ENCODE measurements at regions not wholly inside any gene's neighbourhood (a gene's known extent, or its start where the extent isn't known, plus 50 kb on each side); places are given as distances from the start of the nearest gene placed in this dataset.

DNA sequence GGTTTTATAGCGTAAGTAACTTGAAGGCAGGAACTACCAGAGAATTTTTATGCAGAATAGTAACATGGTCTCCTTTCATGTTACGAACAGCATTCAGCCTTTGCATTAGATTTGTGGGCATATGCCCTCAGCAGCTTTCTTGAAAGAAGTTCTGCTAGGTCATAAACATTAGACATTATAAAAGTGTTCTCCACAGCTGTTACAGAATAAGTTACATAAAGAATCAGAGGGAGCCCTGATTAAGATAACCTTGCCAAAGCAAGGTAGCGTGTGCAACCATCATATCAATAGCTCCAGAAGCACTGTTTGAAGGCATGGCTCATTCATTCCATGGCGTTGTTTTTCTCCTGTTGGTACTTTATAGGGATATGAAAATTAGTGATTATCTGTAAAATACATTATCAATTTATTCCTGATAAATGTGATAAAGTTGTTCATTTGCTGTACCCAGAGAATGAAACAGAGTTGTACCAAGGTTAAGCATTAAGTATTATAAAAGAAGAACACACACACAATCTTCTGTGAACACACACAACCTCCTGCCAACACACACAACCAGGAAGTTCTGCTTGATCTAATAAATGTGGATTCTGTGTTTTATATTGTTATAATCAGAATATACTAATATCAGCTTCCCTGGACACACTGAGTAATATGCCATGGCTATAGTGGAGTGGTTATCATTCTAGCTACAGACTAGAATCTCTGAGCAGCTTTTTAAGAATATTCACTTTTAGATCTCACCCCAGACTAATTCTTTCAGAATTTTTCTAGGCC lies 286.7 kb upstream of the SLC39A10 start:
- 63 to 82% (median 72%) methylated on average over 4 of the region's 4 CpGs for WGBS, 5 donors
- H3K9me3 ChIP-seq: no peaks in the 10 kb centered on the region

DNA sequence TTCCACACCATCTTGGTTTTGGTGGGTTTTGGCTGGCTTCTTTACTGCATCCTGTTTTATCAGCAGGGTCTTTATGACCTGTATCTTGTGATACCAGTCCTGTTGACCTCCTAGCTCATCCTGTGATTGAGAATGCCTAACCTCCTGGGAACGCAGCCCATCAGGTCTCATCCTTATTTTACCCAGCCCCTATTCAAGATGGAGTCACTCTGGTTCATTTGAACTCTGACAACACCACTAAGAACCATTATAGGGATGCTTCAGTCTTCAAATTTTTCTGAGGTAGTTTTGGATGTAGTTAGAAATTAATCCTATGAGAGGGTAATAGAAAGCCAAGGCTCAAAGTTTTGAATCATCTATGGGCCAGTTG lies 287.8 kb upstream of the SLC39A10 start:
- Histone ChIP-seq H3K4me1 (peaks cover 0 to 6% (median 0%) of the 10 kb centered on the region in 4 donors), H3K4me3 (no peak overlapping the region), H3K27ac (no peak overlapping the region), H3K27me3 (no peaks in the 10 kb centered on the region), H3K9me3 (no peaks in the 10 kb centered on the region), H3K36me3 (no peaks in the 10 kb centered on the region)
- intact Hi-C loops (cut with DNase I; ENCODE audit: low total_unique reads): no loop called here
- 0% methylated on average over 1 of the region's 1 CpG for WGBS, 5 donors
- no peak for TF ChIP-seq POLR2A (IDR thresholded peaks at IDR 0.05)
- TF ChIP-seq EP300 (IDR thresholded peaks at IDR 0.05): no peak
- no peak for TF ChIP-seq CTCF (IDR thresholded peaks at IDR 0.05)
- TF ChIP-seq POLR2AphosphoS5 (IDR thresholded peaks at IDR 0.05): no peak
- no peak for DNase-seq

More for the DNA sequence above, 286.7 kb upstream of the SLC39A10 start:
- Histone ChIP-seq H3K27ac (no peak overlapping the region), H3K36me3 (no peaks in the 10 kb centered on the region), H3K4me1 (no peaks in the 10 kb centered on the region), H3K4me3 (no peak overlapping the region), H3K27me3 (no peaks in the 10 kb centered on the region)
- intact Hi-C loops (cut with DNase I; ENCODE audit: low total_unique reads): no loop called here
- TF ChIP-seq EP300 (IDR thresholded peaks at IDR 0.05): no peak
- no peak for TF ChIP-seq POLR2A (IDR thresholded peaks at IDR 0.05)
- no peak for TF ChIP-seq POLR2AphosphoS5 (IDR thresholded peaks at IDR 0.05)
- TF ChIP-seq CTCF (IDR thresholded peaks at IDR 0.05): no peak
- DNase-seq: no peak

- whole genome bisulfite sequencing, 5 donors: 75 to 82% (median 79%) methylated on average over 6 of the region's 6 CpGs
- Histone ChIP-seq H3K4me3 (no peak overlapping the region), H3K27me3 (no peaks in the 10 kb centered on the region), H3K9me3 (no peaks in the 10 kb centered on the region), H3K4me1 (peaks cover 0 to 6% (median 0%) of the 10 kb centered on the region in 4 donors), H3K36me3 (no peaks in the 10 kb centered on the region), H3K27ac (no peak overlapping the region)
- intact Hi-C loops (cut with DNase I; ENCODE audit: low total_unique reads): no loop called here
- no peak for DNase-seq
- no peak for TF ChIP-seq POLR2AphosphoS5 (IDR thresholded peaks at IDR 0.05)
Measured at GRCh38 chr2:195368249-195369217, 288.5 kb upstream of the SLC39A10 start.

DNA sequence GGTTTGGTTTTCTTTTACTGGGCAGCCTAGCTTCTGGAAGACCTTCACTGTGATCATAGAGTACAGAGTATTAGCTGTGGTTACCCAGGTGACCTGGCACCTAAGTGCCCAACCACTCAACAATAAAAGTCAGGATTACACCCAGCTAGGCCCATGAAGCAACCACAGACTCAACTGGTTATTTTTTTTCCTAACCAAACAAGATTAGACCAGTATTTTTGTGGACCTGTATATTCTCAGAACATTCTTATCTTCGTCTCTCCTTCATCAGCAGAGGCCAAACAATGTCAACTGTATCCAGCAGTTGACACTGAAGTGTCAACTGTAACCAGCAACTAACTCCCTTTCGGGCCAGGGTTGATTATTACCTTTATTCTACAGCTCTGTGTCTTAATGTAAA lies 289.2 kb upstream of the SLC39A10 start:
- H3K9me3 ChIP-seq: no peaks in the 10 kb centered on the region
- TF ChIP-seq CTCF (IDR thresholded peaks at IDR 0.05) (no peak), EP300 (IDR thresholded peaks at IDR 0.05) (no peak), POLR2A (IDR thresholded peaks at IDR 0.05) (no peak), POLR2AphosphoS5 (IDR thresholded peaks at IDR 0.05) (no peak)
- H3K4me1 ChIP-seq: peaks cover 0 to 6% (median 0%) of the 10 kb centered on the region in 4 donors
- no peak overlapping the region for H3K4me3 ChIP-seq
- no peak for DNase-seq
- intact Hi-C loops (cut with DNase I; ENCODE audit: low total_unique reads): no loop called here
- no peaks in the 10 kb centered on the region for H3K27me3 ChIP-seq
- WGBS, 5 donors: 25 to 56% (median 46%) methylated on average over 2 of the region's 2 CpGs
- no peak overlapping the region for H3K27ac ChIP-seq
- H3K36me3 ChIP-seq: no peaks in the 10 kb centered on the region

Data from stomach (tissue), 8 donors.